Activated CD8-positive, alpha-beta T cell treated with anti-CD3 and anti-CD28 coated beads for 36 hours (primary cell): ENCODE measurements at regions not wholly inside any gene's neighbourhood (a gene's known extent, or its start where the extent isn't known, plus 50 kb on each side); places are given as distances from the start of the nearest gene placed in this dataset.

Experiments
- ATAC-seq: fragments of 200-7000 bp; cut with Tn5 transposase; one replicate; pipeline ENCODE4 v1.10.0; 2021; ENCODE audit warnings: mild to moderate bottlenecking, moderate library complexity
- CTCF ChIA-PET: fragments of 350-600 bp; sonication (Branson Sonifier 250); formaldehyde crosslinking; loops from one replicate; lab custom pipeline; 2021; ENCODE audit warnings: antibody characterized with exemption; lab: Charles Lee
- POLR2A ChIA-PET: fragments of 350-600 bp; sonication (Branson Sonifier 250); formaldehyde crosslinking; loops from one replicate; lab custom pipeline; 2021; ENCODE audit warnings: antibody characterized with exemption; lab: Charles Lee
- DNase-seq: peaks from one replicate; pipeline ENCODE4 v3.0.0-alpha.2; 2020
- H3K27ac Mint-ChIP-seq: one replicate; pipeline ENCODE4 v1.8.0; 2021; ENCODE audit warnings: mild to moderate bottlenecking, mixed read lengths
- H3K27me3 Mint-ChIP-seq: one replicate; pipeline ENCODE4 v1.8.0; 2021; ENCODE audit warnings: mixed read lengths
- H3K36me3 Mint-ChIP-seq: one replicate; pipeline ENCODE4 v1.8.0; 2021; ENCODE audit warnings: low read depth, mixed read lengths
- H3K4me1 Mint-ChIP-seq: one replicate; pipeline ENCODE4 v1.8.0; 2021; ENCODE audit warnings: low read depth, mixed read lengths
- H3K4me3 Mint-ChIP-seq: one replicate; pipeline ENCODE4 v1.8.0; 2021; ENCODE audit warnings: mild to moderate bottlenecking, moderate library complexity, mixed read lengths
- H3K9me3 Mint-ChIP-seq: one replicate; pipeline ENCODE4 v1.8.0; 2021; ENCODE audit warnings: mixed read lengths
- CTCF ChIP-seq: fragments of 200-600 bp; IDR thresholded peaks from one replicate; pipeline ENCODE4 v1.8.0; 2022; ENCODE audit warnings: antibody characterized with exemption, mild to moderate bottlenecking
- intact Hi-C: fragments of 100-400 bp; cut with micrococcal nuclease; formaldehyde crosslinking; loops from one replicate; pipeline ENCODE4 v1.10.0; 2022

DNA sequence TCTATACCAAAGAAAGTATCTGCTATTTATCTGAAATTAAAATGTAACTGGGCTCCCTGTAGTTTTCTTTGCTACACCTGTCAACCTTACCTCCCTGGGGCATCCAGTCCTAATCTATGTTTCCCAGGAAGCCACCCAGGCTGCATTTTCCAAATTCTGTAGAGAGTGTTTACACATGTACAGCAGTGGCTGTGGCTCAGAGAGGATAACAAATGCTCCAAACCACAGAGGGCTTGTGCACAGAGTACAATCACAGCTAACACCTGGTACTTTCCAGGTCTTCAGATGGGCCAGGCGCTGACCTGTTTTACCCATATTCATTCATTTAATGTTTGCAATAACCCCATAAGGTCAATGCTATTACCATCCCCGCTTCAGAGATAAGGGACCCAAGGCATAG lies 146.5 kb upstream of the TNR start:
- POLR2A ChIA-PET: no interaction called here
- H3K27me3 Mint-ChIP-seq: no peaks in the 10 kb centered on the region
- no peaks in the 10 kb centered on the region for H3K36me3 Mint-ChIP-seq
- DNase-seq: no peak
- H3K4me1 Mint-ChIP-seq: no peaks in the 10 kb centered on the region
- H3K27ac Mint-ChIP-seq: no peak overlapping the region
- H3K4me3 Mint-ChIP-seq: no peak overlapping the region
- TF ChIP-seq CTCF: no peak
- intact Hi-C loops: no loop called here
- H3K9me3 Mint-ChIP-seq: no peaks in the 10 kb centered on the region
- CTCF ChIA-PET: no interaction called here
- no peak for ATAC-seq

GRCh38 chr1:175888996-175889395 lies 145.6 kb upstream of the TNR start:
- intact Hi-C loops: no loop called here
- ChIA-PET POLR2A (no interaction called here), CTCF (interaction anchor here (1.4 kb wide), 1 partner anchor 9 kb away, joined by 7 read pairs; no protein-coding TSS in a partner anchor)
- DNase-seq: no peak
- Mint-ChIP-seq H3K27ac (no peak overlapping the region), H3K4me3 (no peak overlapping the region), H3K9me3 (no peaks in the 10 kb centered on the region), H3K36me3 (no peaks in the 10 kb centered on the region), H3K4me1 (no peaks in the 10 kb centered on the region), H3K27me3 (no peaks in the 10 kb centered on the region)
- TF ChIP-seq CTCF: no peak
- ATAC-seq: no peak

DNA sequence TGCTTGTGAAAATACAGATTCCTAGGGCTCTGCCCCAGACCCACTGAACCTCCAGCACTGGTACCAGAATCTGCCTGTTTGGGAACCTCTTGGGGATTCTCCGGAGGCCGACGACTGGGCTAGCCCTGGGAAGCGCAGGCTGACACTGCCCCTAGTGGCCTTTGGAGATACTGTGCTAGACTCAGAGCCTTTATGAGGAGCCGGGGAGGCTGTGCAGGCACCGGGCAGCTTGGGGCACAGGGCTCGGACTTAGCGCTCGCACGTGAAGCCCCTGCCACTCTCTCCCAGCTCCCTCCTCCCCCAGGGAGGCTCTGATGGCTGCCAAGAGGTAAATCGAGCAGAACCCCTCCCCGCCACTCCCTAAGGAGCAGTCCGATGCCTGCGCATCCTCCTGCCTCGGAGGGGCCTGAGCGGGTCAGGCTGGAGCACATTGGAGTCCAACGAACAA lies 144.6 kb upstream of the TNR start:
- ChIA-PET POLR2A (no interaction called here), CTCF (interaction anchor here (1.4 kb wide), 1 partner anchor 10 kb away, joined by 7 read pairs; no protein-coding TSS in a partner anchor)
- Mint-ChIP-seq H3K27me3 (no peaks in the 10 kb centered on the region), H3K36me3 (no peaks in the 10 kb centered on the region), H3K4me1 (no peaks in the 10 kb centered on the region), H3K27ac (no peak overlapping the region), H3K4me3 (no peak overlapping the region), H3K9me3 (no peaks in the 10 kb centered on the region)
- peak; percentile 50 for DNase-seq
- peak; percentile 54 for TF ChIP-seq CTCF
- intact Hi-C loops: no loop called here
- ATAC-seq: peak; percentile 79

DNA sequence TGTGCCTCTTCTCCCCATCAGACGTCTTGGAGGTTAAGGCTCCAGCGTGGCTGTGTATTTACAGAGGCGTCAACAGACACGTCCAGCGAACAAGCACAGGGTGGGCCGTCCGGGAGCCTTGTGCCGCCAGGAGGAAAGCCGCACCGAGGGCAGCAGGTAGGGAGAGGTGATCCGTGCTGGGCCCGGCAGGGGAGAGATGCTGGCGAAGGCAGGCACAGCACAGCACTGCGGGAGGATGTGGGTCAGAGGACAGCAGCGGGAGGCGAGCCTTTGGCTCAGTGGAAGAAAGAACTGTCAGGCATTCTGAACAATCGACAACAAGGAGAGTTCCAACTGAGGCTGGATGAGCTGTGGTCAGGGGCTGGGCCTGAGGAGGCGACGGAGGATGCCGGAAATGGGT lies 144.1 kb upstream of the TNR start:
- Mint-ChIP-seq H3K4me3 (no peak overlapping the region), H3K9me3 (no peaks in the 10 kb centered on the region), H3K36me3 (no peaks in the 10 kb centered on the region), H3K4me1 (no peaks in the 10 kb centered on the region), H3K27ac (no peak overlapping the region), H3K27me3 (no peaks in the 10 kb centered on the region)
- no peak for TF ChIP-seq CTCF
- intact Hi-C loops: no loop called here
- ATAC-seq (no peak), DNase-seq (no peak)
- ChIA-PET CTCF (no interaction called here), POLR2A (no interaction called here)

DNA sequence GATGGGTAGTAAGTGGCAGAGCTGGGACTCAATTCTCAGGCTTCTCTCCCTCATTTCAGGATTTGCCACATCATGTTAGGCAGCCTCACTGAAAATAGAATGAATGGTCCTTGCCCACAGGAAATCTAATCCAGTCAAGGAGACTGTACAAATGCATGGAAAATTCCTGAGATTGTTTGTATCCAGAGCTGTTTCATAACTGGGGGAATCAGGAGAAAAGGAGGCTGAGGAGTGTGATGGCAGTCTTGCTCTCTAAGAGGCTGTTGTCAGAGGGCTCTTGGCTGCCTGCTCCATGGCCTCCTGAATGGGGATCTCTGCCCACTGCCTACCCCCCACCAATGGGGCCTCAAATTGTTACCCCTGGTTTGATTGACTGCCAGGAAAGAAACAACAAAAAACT lies 141.9 kb upstream of the TNR start:
- Mint-ChIP-seq H3K36me3 (no peaks in the 10 kb centered on the region), H3K27ac (no peak overlapping the region), H3K9me3 (no peaks in the 10 kb centered on the region), H3K4me3 (no peak overlapping the region), H3K27me3 (no peaks in the 10 kb centered on the region), H3K4me1 (no peaks in the 10 kb centered on the region)
- ATAC-seq (no peak), DNase-seq (no peak)
- TF ChIP-seq CTCF: no peak
- POLR2A ChIA-PET: interaction anchor here (1.2 kb wide), 1 partner anchor 11 kb away, joined by 3 read pairs; no protein-coding TSS in a partner anchor
- intact Hi-C loops: no loop called here
- CTCF ChIA-PET: no interaction called here
